Activated naive CD8-positive, alpha-beta T cell treated with anti-CD3 and anti-CD28 coated beads for 36 hours (primary cell): ENCODE measurements at regions not wholly inside any gene's neighbourhood (a gene's known extent, or its start where the extent isn't known, plus 50 kb on each side); places are given as distances from the start of the nearest gene placed in this dataset.
"Not testable (repeated sequence)": the region's sequence is repeated elsewhere in the genome, so short reads cannot be mapped to it uniquely, and the experiment has no call there.

ENCODE experiments used
- DNase-seq: peaks from one replicate; pipeline ENCODE4 v3.0.0; 2021
- H3K27ac Mint-ChIP-seq: one replicate; pipeline ENCODE4 v1.8.0; 2022; ENCODE audit warnings: mild to moderate bottlenecking, moderate library complexity, mixed read lengths
- H3K27me3 Mint-ChIP-seq: one replicate; pipeline ENCODE4 v1.8.0; 2022; ENCODE audit warnings: mild to moderate bottlenecking, mixed read lengths
- H3K36me3 Mint-ChIP-seq: one replicate; pipeline ENCODE4 v1.8.0; 2021; ENCODE audit warnings: mild to moderate bottlenecking, mixed read lengths
- H3K4me1 Mint-ChIP-seq: one replicate; pipeline ENCODE4 v1.8.0; 2021; ENCODE audit warnings: mixed read lengths
- H3K4me3 Mint-ChIP-seq: one replicate; pipeline ENCODE4 v1.8.0; 2022; ENCODE audit warnings: mild to moderate bottlenecking, moderate library complexity, mixed read lengths
- H3K9me3 Mint-ChIP-seq: one replicate; pipeline ENCODE4 v1.8.0; 2022; ENCODE audit warnings: mixed read lengths

- not testable (repeated sequence) for H3K4me1 Mint-ChIP-seq, H3K36me3 Mint-ChIP-seq, H3K27me3 Mint-ChIP-seq, DNase-seq, H3K4me3 Mint-ChIP-seq, H3K9me3 Mint-ChIP-seq
- H3K27ac Mint-ChIP-seq = peak overlapping the region; percentile 54
Measured at GRCh38 chr2:111401270-111402140, 280.8 kb downstream of the BCL2L11 start.

GRCh38 chr2:111402450-111402849 is 281.7 kb downstream of the BCL2L11 start:
- H3K27me3 Mint-ChIP-seq, DNase-seq, H3K4me3 Mint-ChIP-seq, H3K9me3 Mint-ChIP-seq, H3K36me3 Mint-ChIP-seq, H3K4me1 Mint-ChIP-seq, H3K27ac Mint-ChIP-seq: not testable (repeated sequence)

DNA sequence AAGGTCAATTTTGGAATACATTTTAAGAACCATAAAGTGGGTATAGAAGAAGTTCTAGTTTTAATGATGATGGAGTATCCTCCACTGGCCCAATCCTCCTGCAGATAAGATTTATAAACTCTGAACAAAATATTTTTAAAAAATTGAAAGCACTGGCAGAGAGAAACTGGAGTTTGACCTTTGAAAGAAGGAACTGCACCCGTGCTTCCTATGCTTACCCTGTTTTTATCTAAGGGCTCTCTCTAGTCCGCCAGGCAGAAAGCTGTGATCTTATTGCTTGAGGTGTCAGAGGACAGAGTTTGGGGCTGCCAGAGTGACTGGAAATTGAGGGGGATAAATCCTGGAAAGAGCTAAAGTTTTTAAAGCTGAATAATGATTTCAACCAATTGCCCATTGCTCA is 282.6 kb downstream of the BCL2L11 start:
- not testable (repeated sequence) for H3K27me3 Mint-ChIP-seq, H3K4me1 Mint-ChIP-seq, H3K27ac Mint-ChIP-seq, H3K36me3 Mint-ChIP-seq, H3K9me3 Mint-ChIP-seq, DNase-seq, H3K4me3 Mint-ChIP-seq

DNA sequence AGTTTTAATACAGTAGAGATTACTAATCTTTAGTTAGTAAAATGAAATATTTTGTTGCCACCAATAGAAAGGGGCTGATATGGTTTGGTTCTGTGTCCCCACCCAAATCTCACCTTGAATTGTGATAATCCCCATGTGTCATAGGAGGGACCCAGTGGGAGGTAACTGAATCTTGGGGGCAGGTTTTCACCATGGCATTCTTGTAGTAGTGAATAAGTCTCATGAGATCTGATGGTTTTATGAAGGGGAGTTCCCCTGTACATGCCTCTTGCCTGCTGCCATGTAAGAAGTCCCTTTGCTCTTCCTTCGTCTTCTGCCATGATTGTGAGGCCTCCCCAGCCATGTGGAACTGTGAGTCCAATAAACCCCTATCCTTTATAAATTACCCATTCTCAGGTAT is 285.9 kb downstream of the BCL2L11 start:
- not testable (repeated sequence) for H3K9me3 Mint-ChIP-seq, DNase-seq, H3K4me3 Mint-ChIP-seq, H3K27ac Mint-ChIP-seq, H3K36me3 Mint-ChIP-seq, H3K4me1 Mint-ChIP-seq, H3K27me3 Mint-ChIP-seq

- not testable (repeated sequence) for H3K4me3 Mint-ChIP-seq, H3K36me3 Mint-ChIP-seq, H3K4me1 Mint-ChIP-seq, H3K27me3 Mint-ChIP-seq, H3K27ac Mint-ChIP-seq, DNase-seq, H3K9me3 Mint-ChIP-seq
Measured at GRCh38 chr2:111407632-111408194, 287.0 kb downstream of the BCL2L11 start.

- not testable (repeated sequence) for H3K9me3 Mint-ChIP-seq, H3K4me3 Mint-ChIP-seq, H3K27me3 Mint-ChIP-seq, H3K4me1 Mint-ChIP-seq, DNase-seq, H3K36me3 Mint-ChIP-seq, H3K27ac Mint-ChIP-seq
Measured at GRCh38 chr2:111410868-111411406, 290.2 kb downstream of the BCL2L11 start.

DNA sequence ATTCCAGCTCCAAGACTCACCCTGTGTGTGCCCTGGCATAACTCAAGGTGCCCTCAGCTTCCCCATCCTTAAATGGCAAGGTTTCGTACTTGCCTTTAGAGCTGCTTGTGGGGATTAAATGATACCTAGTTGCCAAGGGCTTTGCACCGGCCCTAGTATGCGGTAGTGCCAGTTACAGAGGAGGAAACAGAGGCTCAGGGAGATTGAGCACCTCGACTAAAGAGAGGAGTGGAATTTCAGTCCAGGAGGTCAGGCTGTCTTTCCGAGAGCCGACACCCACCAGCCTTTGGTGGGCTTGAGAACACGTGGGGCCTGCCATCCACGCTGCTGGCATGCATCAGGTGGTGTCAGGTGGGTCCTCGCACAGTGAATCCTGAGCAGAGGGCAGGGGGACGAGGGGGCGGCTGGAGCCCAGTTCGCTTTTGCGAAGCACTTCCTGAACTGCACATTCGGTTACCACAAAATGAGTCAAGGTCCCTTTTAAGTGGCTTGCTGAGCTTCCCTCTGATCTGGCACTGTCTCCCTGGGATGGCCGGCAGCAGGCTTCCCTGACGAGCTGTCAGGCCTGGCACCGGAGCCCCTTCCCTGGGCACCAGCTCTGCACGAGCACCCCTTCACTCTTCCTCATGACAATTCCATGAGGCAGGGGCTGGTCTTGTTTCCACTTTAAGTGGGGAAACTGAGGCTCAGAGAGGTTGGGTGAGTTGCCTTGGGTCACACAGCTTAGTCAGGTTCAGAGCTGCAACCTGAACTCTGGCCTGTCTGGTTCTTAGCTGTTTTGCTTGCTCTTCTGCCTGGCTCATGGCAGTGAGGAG is 291.4 kb downstream of the BCL2L11 start:
- not testable (repeated sequence) for H3K27me3 Mint-ChIP-seq, DNase-seq, H3K36me3 Mint-ChIP-seq, H3K4me1 Mint-ChIP-seq, H3K4me3 Mint-ChIP-seq, H3K27ac Mint-ChIP-seq, H3K9me3 Mint-ChIP-seq

DNA sequence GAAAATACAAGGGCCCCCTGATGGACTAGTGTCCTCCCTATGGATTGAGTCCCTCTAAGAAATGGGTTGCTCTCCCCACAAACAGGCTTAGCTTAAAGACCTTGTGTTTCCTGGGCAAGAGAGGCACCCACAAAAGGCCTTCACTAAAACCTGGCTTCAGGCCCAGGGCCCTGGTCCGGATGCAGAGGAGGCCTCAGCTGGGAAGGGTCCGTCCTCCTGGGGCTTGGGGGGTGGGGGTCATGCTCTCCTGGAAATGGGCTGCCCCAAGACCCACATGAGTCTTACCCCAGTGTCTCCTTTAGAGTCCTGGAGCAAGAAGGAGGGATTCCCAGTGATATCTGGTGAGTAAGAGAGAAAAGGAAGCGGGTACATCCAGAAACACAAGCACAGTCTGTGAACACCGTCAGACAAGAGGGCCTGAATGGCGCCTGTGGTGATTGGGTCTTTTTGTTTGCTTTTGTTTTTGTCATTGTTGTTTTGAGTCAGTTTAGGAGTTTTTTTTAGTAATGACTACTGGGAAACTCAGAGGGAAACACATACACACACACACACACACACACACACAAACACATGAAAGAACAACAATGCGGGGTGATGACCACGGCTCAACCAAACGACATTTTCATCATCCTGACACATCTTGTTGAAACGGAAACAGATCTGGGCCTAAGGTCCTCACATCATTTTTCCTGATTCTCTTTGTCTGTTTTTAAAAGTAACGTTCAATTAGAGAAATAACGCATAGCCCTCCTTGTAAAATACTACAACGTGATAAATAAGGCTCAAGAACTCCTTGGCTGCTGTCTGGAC is 292.3 kb downstream of the BCL2L11 start:
- H3K4me3 Mint-ChIP-seq, DNase-seq: not testable (repeated sequence)

DNA sequence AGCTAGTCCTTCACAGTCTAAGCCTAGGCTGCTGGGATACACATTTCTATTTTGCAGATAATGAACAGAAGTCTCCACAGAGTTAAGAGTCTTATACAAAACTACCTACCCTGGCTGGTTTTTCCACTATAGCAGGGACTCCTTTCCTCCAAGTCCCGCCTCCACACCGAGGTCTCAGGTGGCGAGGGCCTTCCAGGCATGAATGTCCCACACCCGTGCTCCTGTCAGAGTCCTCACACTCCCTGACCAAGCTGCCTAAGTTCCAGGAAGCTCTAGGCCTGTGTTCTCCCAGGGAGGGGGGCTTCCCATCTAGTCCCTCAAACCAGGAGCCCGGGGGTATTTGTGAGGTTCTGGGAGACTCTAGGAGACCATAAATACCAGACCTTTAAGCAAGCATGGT is 293.2 kb downstream of the BCL2L11 start:
- DNase-seq, H3K4me1 Mint-ChIP-seq, H3K9me3 Mint-ChIP-seq, H3K27me3 Mint-ChIP-seq, H3K36me3 Mint-ChIP-seq, H3K27ac Mint-ChIP-seq, H3K4me3 Mint-ChIP-seq: not testable (repeated sequence)

More for the DNA sequence above, 292.3 kb downstream of the BCL2L11 start:
- not testable (repeated sequence) for H3K27me3 Mint-ChIP-seq, H3K36me3 Mint-ChIP-seq, H3K4me1 Mint-ChIP-seq, H3K9me3 Mint-ChIP-seq
- peak overlapping the region; percentile 34 for H3K27ac Mint-ChIP-seq

- H3K27ac Mint-ChIP-seq, DNase-seq, H3K36me3 Mint-ChIP-seq, H3K4me1 Mint-ChIP-seq, H3K4me3 Mint-ChIP-seq, H3K27me3 Mint-ChIP-seq, H3K9me3 Mint-ChIP-seq: not testable (repeated sequence)
Measured at GRCh38 chr2:111415765-111416743, 295.3 kb downstream of the BCL2L11 start.

DNA sequence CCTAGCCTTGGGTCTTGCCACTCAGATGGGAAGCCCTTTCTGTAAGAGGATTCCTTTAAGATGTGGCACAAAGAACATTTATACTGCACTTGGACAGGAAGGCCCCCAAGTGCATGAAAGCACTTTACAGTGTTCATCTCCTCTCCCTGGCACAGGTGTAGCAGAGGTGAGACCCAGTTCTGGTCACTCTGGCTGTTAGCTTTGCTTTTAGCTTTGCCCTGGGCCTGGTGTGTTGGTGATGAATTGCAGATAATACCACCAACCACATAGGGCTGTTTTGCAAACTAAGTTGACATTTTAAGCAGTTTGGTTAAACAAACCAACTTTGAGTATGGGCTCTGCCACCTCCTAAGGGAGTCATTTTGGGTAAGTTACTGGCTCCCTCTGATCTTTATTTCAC is 296.3 kb downstream of the BCL2L11 start:
- not testable (repeated sequence) for H3K9me3 Mint-ChIP-seq, H3K36me3 Mint-ChIP-seq, H3K27ac Mint-ChIP-seq, H3K4me3 Mint-ChIP-seq, H3K27me3 Mint-ChIP-seq, DNase-seq
- H3K4me1 Mint-ChIP-seq = peaks cover 11% of the 10 kb centered on the region

DNA sequence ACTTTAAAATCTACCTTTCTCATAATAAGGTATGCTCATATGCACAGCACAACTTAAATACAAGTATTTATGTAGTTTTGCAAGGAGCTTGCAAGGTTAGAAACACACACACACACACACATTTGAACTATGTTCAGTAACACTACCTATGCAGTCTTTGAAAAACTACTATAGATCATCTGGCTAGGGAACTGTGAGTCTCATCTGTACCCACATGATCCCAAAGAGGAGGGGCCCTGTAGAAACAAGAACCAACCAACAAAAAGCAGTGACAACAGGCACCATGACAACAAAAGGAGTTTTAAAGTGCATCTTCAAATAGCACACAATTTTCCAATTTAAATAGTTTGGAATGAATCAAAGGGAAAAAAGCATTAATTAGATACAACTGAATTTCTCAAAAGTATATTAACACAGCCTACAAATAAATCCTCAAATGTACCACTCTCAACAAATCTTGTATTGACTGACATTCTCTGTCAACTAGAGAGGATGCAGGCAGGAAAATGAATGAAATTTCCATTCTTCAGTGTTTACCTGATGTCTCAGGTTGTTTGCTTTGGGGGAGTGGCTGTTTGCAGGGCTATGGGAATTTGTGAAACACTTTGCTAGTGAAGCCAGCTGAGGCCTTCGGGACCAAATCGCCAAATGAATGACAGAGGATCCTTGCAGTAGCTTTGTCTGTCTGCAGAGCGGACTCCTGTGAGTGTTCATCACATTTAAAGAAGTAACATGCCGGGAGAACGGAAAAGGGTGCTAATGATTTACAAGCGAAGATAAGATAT is 297.6 kb downstream of the BCL2L11 start:
- H3K4me1 Mint-ChIP-seq, DNase-seq, H3K27ac Mint-ChIP-seq, H3K27me3 Mint-ChIP-seq, H3K36me3 Mint-ChIP-seq, H3K4me3 Mint-ChIP-seq, H3K9me3 Mint-ChIP-seq: not testable (repeated sequence)

DNA sequence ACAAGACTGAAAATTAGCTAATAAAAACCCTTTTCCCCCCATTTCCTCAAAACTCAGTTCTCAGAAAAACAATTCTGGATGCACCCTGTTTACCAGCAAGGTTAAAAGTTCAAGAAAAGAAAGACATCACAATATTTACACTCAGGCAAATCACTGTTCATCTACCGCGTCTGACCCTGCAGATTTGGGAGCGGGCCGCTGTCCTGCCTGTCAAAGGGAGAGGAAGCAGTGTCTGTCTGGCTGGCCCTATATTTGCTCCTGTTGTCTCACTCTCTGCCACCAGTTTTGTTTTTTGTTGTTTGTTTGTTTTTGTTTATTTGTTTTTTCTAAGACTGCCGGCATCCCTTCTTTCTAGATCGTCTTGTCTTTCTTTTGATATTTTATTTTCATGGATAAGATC is 299.4 kb downstream of the BCL2L11 start:
- not testable (repeated sequence) for H3K36me3 Mint-ChIP-seq, H3K9me3 Mint-ChIP-seq, H3K4me1 Mint-ChIP-seq, H3K4me3 Mint-ChIP-seq, H3K27me3 Mint-ChIP-seq, DNase-seq
- H3K27ac Mint-ChIP-seq = peak overlapping the region; percentile 30
